SKM-1 treated with dmso at 0.1 percent for 144 hours (cell line): ENCODE measurements at regions not wholly inside any gene's neighbourhood (a gene's known extent, or its start where the extent isn't known, plus 50 kb on each side); places are given as distances from the start of the nearest gene placed in this dataset.
"Not testable (repeated sequence)": the region's sequence is repeated elsewhere in the genome, so short reads cannot be mapped to it uniquely, and the experiment has no call there.

Experiments
- DNase-seq: peaks from one replicate; lab custom pipeline; 2025; ENCODE audit not compliant: unreplicated experiment; lab: John Stamatoyannopoulos, UW

- DNase-seq: no peak
Measured at GRCh38 chr5:91824406-91824805, 441.3 kb upstream of the ARRDC3 start.

DNA sequence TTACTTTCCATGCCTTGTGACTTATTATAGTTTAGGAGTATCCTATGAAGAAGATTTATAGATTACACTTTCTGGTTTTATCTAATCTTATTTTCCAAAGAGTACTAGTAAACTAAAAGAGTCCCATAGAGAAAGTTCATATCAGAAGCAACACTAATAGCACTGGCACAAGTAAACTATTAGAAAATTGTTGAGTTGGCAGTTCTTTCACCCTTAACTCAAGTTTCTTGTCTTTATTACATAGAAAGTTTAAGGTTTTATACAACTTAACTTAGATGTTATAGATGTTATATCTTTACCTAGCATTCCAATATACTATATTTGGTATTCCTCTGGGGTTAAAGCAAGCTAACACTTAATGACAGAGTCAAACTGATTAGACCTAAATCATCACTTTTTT, 437.8 kb upstream of the ARRDC3 start:
- DNase-seq: no peak

DNA sequence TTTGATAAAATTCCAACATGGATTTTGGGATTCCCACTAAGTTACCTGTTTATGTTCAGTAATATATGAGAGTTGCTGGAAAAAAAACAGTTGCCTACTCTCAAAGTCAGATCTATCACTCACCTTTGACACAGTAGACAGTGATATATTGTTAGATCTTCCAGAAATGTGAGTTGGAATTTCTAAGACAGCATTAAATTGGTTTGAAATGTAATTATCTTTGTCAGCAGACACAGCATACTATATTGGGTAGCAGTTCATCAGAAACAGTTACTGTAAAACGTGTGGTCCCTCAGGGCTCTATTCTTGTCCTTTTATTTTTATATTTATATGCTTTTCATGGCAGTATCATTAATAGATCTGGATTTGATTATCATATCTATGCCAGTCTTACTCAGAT, 433.6 kb upstream of the ARRDC3 start:
- no peak for DNase-seq

GRCh38 chr5:91797576-91797975, 414.5 kb upstream of the ARRDC3 start:
- DNase-seq: no peak

GRCh38 chr5:91794856-91795548, 411.9 kb upstream of the ARRDC3 start:
- DNase-seq: no peak

GRCh38 chr5:91794455-91794854, 411.3 kb upstream of the ARRDC3 start:
- no peak for DNase-seq

DNA sequence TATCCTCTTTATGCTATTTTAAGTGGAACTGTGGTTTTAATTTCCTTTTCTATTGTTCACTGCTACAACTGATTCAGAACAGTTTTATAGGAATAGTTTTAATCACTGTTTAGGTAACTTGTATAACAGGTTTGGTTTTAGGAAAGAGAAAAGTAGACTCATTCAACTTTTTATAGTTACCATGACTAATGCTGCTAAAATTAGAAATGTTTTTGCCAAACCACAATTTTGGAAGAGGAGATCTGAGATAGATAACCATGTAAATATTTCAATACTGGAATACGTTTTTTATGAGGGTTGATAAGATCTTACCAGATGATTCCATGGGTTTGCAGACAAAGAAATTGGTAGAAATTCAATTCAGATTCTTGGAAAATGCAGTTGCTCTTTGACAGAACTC, 404.6 kb upstream of the ARRDC3 start:
- DNase-seq: no peak

DNA sequence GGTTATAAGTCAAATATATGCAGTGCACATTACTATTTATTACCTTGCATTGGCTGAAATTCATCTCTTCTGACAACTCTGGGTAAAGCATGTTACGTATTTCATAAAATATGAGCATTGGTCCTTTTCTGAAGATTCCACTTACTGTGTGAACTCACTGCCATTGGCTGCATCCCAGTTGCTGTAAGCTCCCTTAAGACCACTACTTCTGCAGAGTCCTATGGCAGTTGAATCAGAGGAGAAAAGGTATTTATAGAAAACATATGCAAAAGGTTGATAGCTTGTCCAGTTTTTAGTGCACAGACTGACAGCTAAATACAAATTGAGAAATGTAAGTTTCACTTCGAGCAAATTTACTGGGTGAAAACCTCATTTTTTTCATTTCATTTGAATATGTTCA, 394.6 kb upstream of the ARRDC3 start:
- no peak for DNase-seq

- no peak for DNase-seq
Measured at GRCh38 chr5:91776249-91776648, 393.1 kb upstream of the ARRDC3 start.

DNA sequence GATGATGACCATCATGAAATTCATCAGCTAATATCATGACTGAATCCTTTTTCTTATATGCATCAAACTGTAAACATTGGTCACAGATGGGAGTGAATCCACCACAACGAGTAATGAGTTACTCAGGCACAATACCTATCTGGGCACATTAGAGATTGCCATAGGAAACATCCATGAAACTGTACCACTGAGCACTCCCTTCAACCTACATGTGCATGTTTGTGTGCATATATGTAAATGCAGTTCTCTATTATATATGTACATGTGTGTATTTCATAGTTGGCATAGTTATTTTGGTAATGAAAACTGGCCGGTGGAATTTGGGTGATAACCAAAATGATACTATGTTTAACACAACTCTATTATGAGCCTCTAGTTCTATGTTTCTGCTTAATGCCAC, 387.3 kb upstream of the ARRDC3 start:
- no peak for DNase-seq

- DNase-seq: not testable (repeated sequence)
Measured at GRCh38 chr5:91757383-91757782, 374.3 kb upstream of the ARRDC3 start.

DNA sequence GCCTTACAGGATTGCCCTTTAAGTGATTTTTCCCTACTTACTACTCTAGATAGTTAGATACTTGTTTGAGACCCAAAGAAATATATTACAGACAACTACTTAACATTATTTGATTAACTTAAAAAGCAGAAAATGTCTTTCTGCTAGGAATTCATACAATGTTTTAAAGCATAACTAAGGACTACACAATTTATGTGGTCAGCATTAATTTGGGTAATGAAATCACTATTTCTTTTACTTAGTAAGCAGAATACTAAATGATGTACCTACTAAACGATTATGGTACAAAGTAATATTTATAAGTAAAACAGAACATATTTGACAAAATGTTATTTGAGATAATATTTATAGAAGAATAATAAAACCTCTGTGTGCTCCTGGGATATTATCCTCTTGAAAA, 371.9 kb upstream of the ARRDC3 start:
- DNase-seq: no peak

DNA sequence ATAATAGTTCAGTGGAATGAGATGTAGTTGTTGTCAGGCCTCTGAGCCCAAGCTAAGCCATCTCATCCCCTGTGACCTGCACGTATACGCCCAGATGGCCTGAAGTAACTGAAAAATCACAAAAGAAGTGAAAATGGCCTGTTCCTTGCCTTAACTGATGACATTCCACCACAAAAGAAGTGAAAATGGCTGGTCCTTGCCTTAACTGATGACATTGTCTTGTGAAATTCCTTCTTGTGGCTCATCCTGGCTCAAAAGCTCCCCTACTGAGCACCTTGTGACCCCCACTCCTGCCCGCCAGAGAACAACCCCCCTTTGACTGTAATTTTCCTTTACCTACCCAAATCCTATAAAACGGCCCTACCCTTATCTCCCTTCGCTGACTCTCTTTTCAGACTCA, 361.4 kb upstream of the ARRDC3 start:
- DNase-seq: not testable (repeated sequence)

DNA sequence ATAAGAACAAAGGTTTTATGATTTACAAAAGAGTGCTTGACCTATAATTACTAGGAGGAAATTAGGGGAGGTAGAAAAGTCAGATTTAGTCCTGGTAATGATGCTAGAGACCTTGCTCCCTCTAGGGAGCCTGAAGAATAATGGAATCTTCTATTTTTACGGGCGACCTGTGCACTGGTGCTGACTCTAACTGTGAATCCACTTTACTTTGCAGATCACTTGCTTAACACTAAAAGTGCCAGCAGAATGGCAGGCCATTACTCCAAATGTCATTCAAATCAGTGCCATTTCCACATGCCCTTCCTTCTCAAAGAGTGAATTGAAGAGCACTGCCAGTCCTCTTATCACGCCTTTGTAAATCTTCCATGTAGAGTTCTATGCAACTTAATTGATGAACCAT, 359.4 kb upstream of the ARRDC3 start:
- DNase-seq: no peak

- DNase-seq: no peak
Measured at GRCh38 chr5:91741764-91742505, 358.8 kb upstream of the ARRDC3 start.

DNA sequence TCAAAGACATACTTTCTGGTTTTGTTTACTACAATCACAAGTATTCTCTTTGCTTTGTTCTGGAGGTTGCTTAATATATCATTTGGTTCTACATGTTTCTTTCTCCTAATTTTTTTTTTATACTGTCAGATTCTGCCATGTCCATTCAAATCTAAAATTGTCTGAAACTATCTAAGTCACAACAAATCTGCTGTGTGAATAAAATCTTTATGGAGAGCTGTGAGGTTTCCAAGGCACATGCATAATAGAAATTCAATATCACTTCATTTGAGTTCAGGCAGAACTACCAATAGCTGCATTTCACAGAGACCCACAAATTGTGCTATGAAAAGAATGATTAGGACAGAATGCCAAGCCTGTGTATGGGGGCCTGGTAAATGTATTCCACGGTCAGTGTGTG, 346.9 kb upstream of the ARRDC3 start:
- no peak for DNase-seq

DNA sequence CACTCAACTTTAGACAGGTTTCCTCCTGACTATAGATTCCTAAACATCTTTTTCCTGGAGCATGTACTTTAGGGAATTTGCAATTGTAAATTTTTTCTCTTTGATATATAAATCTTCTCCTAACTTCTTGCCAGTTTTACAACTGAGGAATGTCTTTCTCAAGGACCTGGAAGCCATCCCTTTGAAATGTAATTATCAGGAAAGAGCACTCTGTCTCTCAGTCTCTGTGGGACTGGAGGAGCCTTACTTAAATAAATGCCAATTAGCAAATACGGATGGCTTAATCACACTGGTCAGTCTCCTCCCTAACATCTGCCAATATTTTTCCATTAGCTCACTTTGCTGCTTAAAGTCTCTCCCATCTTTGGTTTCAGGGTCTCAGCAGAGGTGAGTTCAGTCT, 344.3 kb upstream of the ARRDC3 start:
- DNase-seq: no peak

GRCh38 chr5:91722736-91723467, 339.8 kb upstream of the ARRDC3 start:
- no peak for DNase-seq

- no peak for DNase-seq
Measured at GRCh38 chr5:91712718-91713117, 329.6 kb upstream of the ARRDC3 start.

- no peak for DNase-seq
Measured at GRCh38 chr5:91707521-91707841, 324.4 kb upstream of the ARRDC3 start.

- DNase-seq: no peak
Measured at GRCh38 chr5:91706785-91707520, 323.8 kb upstream of the ARRDC3 start.

DNA sequence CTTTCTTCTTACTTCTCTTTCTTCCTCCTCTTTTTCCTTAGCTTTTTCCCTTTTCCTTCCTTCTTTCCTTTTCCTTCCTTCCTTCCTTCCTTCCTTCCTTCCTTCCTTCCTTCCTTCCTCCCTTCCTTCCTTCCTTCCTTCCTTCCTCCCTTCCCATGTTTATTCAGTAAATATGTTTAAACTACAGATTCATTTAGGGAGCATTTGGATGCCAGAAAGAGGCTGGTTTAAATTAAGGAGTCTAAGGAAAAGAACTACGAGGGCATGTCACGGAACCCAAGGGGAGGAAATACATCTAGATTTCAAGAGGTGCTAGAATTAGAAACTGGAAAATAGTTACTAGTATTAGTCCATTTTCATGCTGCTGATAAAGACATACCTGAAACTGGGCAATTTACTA, 320.0 kb upstream of the ARRDC3 start:
- DNase-seq: no peak
